ENCODE measurements at regions not wholly inside any gene's neighbourhood (a gene's known extent, or its start where the extent isn't known, plus 50 kb on each side); places are given as distances from the start of the nearest gene placed in this dataset.

- no peaks in the 10 kb centered on the region for H3K9me3 ChIP-seq (ENCODE audit: low read length)
- H3K4me3 ChIP-seq (ENCODE audit: low read length): no peak overlapping the region
- no peak for TF ChIP-seq EZH2 (IDR thresholded peaks at IDR 0.05; ENCODE audit: borderline replicate concordance, insufficient read depth, low read length, poor library complexity, severe bottlenecking)
- TF ChIP-seq RAD21 (conservative IDR thresholded peaks at IDR 0.05): no peak
- TF ChIP-seq MXI1 (conservative IDR thresholded peaks at IDR 0.05; ENCODE audit: poor library complexity, severe bottlenecking): no peak
- TF ChIP-seq POLR2AphosphoS5 (IDR thresholded peaks at IDR 0.05): no peak
- TF ChIP-seq SMC3 (conservative IDR thresholded peaks at IDR 0.05; ENCODE audit: poor library complexity): no peak
- no peak for TF ChIP-seq CTCF (IDR thresholded peaks at IDR 0.05; ENCODE audit: poor library complexity, severe bottlenecking)
- TF ChIP-seq TAF1 (IDR thresholded peaks at IDR 0.05; ENCODE audit: low read depth): no peak
- TF ChIP-seq REST (IDR thresholded peaks at IDR 0.05; ENCODE audit: borderline replicate concordance): no peak
- TF ChIP-seq EP300 (conservative IDR thresholded peaks at IDR 0.05; ENCODE audit: poor library complexity, severe bottlenecking): no peak
- no peak overlapping the region for H3K27ac ChIP-seq (ENCODE audit: low read length)
- no peak overlapping the region for H3K9ac ChIP-seq (ENCODE audit: low read length)
- no peaks in the 10 kb centered on the region for H3K79me2 ChIP-seq (replicated peaks; ENCODE audit: insufficient read depth, low read length)
- H2AFZ ChIP-seq (ENCODE audit: low read depth, low read length): no peak overlapping the region
- no peak overlapping the region for H3K4me2 ChIP-seq (ENCODE audit: low read length)
- no peaks in the 10 kb centered on the region for H3K36me3 ChIP-seq (ENCODE audit: insufficient read depth, low read length)
- H3K27me3 ChIP-seq (ENCODE audit: insufficient read depth, low read depth, low read length): no peaks in the 10 kb centered on the region
- no peaks in the 10 kb centered on the region for H4K20me1 ChIP-seq (ENCODE audit: insufficient read depth)
- H3K9me2 ChIP-seq (ENCODE audit: insufficient read depth, low read length): no peaks in the 10 kb centered on the region
- H3F3A ChIP-seq (ENCODE audit: insufficient read depth, low read length, poor library complexity, severe bottlenecking): no peaks in the 10 kb centered on the region
These were observed 170.5 kb upstream of the FGGY start for GRCh38 chr1:59126366-59126765.

- Histone ChIP-seq H4K20me1 (ENCODE audit: insufficient read depth) (no peaks in the 10 kb centered on the region), H3K9ac (ENCODE audit: low read length) (no peak overlapping the region), H3F3A (ENCODE audit: insufficient read depth, low read length, poor library complexity, severe bottlenecking) (no peaks in the 10 kb centered on the region), H3K4me3 (ENCODE audit: low read length) (no peak overlapping the region), H3K4me2 (ENCODE audit: low read length) (no peak overlapping the region), H3K9me3 (ENCODE audit: low read length) (no peaks in the 10 kb centered on the region), H2AFZ (ENCODE audit: low read depth, low read length) (no peak overlapping the region), H3K36me3 (ENCODE audit: insufficient read depth, low read length) (no peaks in the 10 kb centered on the region), H3K9me2 (ENCODE audit: insufficient read depth, low read length) (no peaks in the 10 kb centered on the region), H3K27ac (ENCODE audit: low read length) (no peak overlapping the region), H3K27me3 (ENCODE audit: insufficient read depth, low read depth, low read length) (no peaks in the 10 kb centered on the region), H3K79me2 (replicated peaks; ENCODE audit: insufficient read depth, low read length) (no peaks in the 10 kb centered on the region)
- TF ChIP-seq TAF1 (IDR thresholded peaks at IDR 0.05; ENCODE audit: low read depth): no peak
- no peak for TF ChIP-seq SMC3 (conservative IDR thresholded peaks at IDR 0.05; ENCODE audit: poor library complexity)
- no peak for TF ChIP-seq RAD21 (conservative IDR thresholded peaks at IDR 0.05)
- no peak for TF ChIP-seq MXI1 (conservative IDR thresholded peaks at IDR 0.05; ENCODE audit: poor library complexity, severe bottlenecking)
- no peak for TF ChIP-seq CTCF (IDR thresholded peaks at IDR 0.05; ENCODE audit: poor library complexity, severe bottlenecking)
- TF ChIP-seq EZH2 (IDR thresholded peaks at IDR 0.05; ENCODE audit: borderline replicate concordance, insufficient read depth, low read length, poor library complexity, severe bottlenecking): no peak
- TF ChIP-seq POLR2AphosphoS5 (IDR thresholded peaks at IDR 0.05): no peak
- TF ChIP-seq REST (IDR thresholded peaks at IDR 0.05; ENCODE audit: borderline replicate concordance): no peak
- no peak for TF ChIP-seq EP300 (conservative IDR thresholded peaks at IDR 0.05; ENCODE audit: poor library complexity, severe bottlenecking)
These were observed 168.6 kb upstream of the FGGY start for GRCh38 chr1:59128239-59128736.
